RWPE2 (cell line): ENCODE measurements at regions not wholly inside any gene's neighbourhood (a gene's known extent, or its start where the extent isn't known, plus 50 kb on each side); places are given as distances from the start of the nearest gene placed in this dataset.

Experiments used
- ATAC-seq: fragments of 200-7000 bp; cut with Tn5 transposase; 3 replicates; pipeline ENCODE4 v1.9.1; 2021; ENCODE audit warnings: low read depth
- DNase-seq: peaks from one replicate; pipeline ENCODE4 v3.0.0-alpha.2; 2020; ENCODE audit warnings: low spot score
- H3K27ac ChIP-seq: fragments of 450-650 bp; 2 replicates; pipeline ENCODE4 v1.5.1; 2017; ENCODE audit warnings: mild to moderate bottlenecking; ENCODE audit not compliant: poor library complexity, severe bottlenecking
- H3K27me3 ChIP-seq: fragments of 250-450 bp; sonication (Bioruptor Pico); 2 replicates; pipeline ENCODE4 v1.5.1; 2021; ENCODE audit warnings: mild to moderate bottlenecking, moderate library complexity; ENCODE audit not compliant: insufficient read depth, poor library complexity, severe bottlenecking
- H3K36me3 ChIP-seq: fragments of 250-450 bp; sonication (Bioruptor Pico); 2 replicates; pipeline ENCODE4 v1.5.1; 2020; ENCODE audit warnings: low read depth, mild to moderate bottlenecking, moderate library complexity
- H3K4me1 ChIP-seq: fragments of 250-450 bp; sonication (Bioruptor Pico); 2 replicates; pipeline ENCODE4 v1.5.1; 2021; ENCODE audit warnings: mild to moderate bottlenecking, moderate library complexity; ENCODE audit not compliant: insufficient read depth, poor library complexity, severe bottlenecking
- H3K4me3 ChIP-seq: fragments of 250-450 bp; sonication (Bioruptor Pico); 2 replicates; pipeline ENCODE4 v1.5.1; 2021; ENCODE audit warnings: mild to moderate bottlenecking, moderate library complexity; ENCODE audit not compliant: severe bottlenecking
- H3K9me3 ChIP-seq: fragments of 250-450 bp; sonication (Bioruptor Pico); 2 replicates; pipeline ENCODE4 v1.5.1; 2021; ENCODE audit warnings: mild to moderate bottlenecking, moderate library complexity; ENCODE audit not compliant: severe bottlenecking
- CTCF ChIP-seq: fragments of 450-650 bp; IDR thresholded peaks from one replicate; pipeline ENCODE4 v1.5.1; 2017; ENCODE audit warnings: mild to moderate bottlenecking, moderate library complexity; ENCODE audit not compliant: poor library complexity, severe bottlenecking

DNA sequence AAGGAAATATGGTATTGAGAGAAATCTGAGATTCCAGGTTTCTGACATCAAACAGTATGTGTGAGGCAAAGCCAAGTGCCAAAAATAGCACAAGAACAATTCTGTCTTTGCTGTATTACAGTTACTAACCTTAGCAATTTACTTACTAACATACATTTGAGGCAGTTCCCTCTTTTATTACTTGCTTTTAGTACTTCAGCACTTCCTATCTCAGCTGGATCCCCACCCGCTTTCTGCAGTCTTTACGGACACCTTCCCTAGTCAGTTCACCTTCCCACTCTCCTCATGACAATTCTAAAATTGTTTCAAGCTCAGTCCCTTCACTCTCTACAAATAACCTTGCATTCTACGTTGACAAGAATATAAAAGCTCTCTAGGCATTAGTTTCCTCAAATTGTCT, 79.2 kb downstream of the ELAPOR2 start:
- Histone ChIP-seq H3K36me3 (no peaks in the 10 kb centered on the region), H3K27me3 (no peaks in the 10 kb centered on the region), H3K27ac (no peak overlapping the region), H3K9me3 (no peaks in the 10 kb centered on the region), H3K4me1 (no peaks in the 10 kb centered on the region), H3K4me3 (no peak overlapping the region)
- DNase-seq (no peak), ATAC-seq (no peak)
- TF ChIP-seq CTCF: no peak

- no peak for TF ChIP-seq CTCF
- H3K36me3 ChIP-seq: no peaks in the 10 kb centered on the region
- ATAC-seq: no peak
- H3K27ac ChIP-seq: no peak overlapping the region
- H3K4me1 ChIP-seq: no peaks in the 10 kb centered on the region
- H3K4me3 ChIP-seq: no peak overlapping the region
- no peak for DNase-seq
- H3K27me3 ChIP-seq: no peaks in the 10 kb centered on the region
- no peaks in the 10 kb centered on the region for H3K9me3 ChIP-seq
Observed at GRCh38 chr7:86978808-86979506, 80.5 kb downstream of the ELAPOR2 start.

DNA sequence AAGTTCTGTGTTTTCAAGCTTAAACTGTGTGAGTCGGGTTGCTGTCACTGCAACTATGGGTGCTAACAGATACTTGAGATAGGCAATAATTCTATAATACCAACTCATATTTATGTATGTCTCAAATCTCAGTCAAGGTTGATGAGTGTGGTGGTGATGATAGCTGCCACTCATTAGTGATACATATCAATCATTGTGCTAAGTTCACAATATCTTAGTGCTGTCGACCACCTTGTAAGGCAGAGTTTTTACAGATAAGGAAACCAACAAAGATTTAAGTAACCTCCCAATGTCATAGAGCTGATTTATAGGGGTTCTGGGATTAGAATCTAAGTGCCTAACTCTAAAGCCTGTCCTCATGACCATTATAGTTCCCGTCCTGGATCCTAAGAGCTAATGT, 82.5 kb downstream of the ELAPOR2 start:
- TF ChIP-seq CTCF: no peak
- no peak overlapping the region for H3K27ac ChIP-seq

DNA sequence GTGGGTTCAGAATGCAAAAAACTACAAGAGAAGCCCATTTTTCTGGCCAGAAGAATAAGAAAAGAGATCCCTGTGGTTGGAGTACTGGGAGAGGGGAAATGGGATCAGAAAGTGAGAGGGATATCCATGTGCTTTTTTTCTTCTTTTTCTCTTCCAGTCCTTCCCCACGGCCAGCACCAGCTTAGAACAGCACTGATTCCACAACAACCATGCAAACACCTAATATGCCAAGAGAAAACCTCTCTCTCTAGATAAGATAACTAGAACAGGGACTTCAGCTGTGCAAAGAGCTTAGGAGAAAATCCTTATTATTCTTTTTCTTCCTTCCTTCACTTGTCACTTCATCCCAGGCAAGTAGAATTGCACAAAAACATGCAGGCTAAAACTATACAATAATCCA, 83.5 kb downstream of the ELAPOR2 start:
- no peaks in the 10 kb centered on the region for H3K9me3 ChIP-seq
- H3K4me3 ChIP-seq: no peak overlapping the region
- no peak for ATAC-seq
- DNase-seq: no peak
- H3K27ac ChIP-seq: no peak overlapping the region
- TF ChIP-seq CTCF: no peak
- no peaks in the 10 kb centered on the region for H3K36me3 ChIP-seq
- no peaks in the 10 kb centered on the region for H3K27me3 ChIP-seq
- H3K4me1 ChIP-seq: no peaks in the 10 kb centered on the region

More for the DNA sequence above, 82.5 kb downstream of the ELAPOR2 start:
- no peaks in the 10 kb centered on the region for H3K27me3 ChIP-seq
- DNase-seq (no peak), ATAC-seq (no peak)
- no peak overlapping the region for H3K4me3 ChIP-seq
- no peaks in the 10 kb centered on the region for H3K9me3 ChIP-seq
- H3K36me3 ChIP-seq: no peaks in the 10 kb centered on the region
- no peaks in the 10 kb centered on the region for H3K4me1 ChIP-seq

DNA sequence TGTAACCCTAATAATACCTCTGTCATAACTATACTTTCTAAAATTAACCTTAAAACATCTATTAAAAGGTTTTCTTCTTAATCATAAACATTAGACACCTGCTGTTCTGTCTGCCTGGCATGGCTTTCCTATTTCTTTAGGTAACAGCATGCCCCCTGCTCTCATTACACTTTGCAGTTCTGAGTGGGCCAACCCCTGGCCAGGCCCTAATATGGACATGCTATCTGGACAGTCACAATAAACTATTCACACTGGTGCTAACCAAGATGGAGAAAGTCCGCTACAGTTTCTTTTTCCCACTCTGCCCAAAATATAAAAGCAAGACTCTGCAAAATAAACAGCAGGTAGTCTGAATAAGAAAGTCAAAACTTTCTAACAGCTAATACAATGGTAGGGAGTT, 84.0 kb downstream of the ELAPOR2 start:
- ATAC-seq (no peak), DNase-seq (no peak)
- H3K36me3 ChIP-seq: no peaks in the 10 kb centered on the region
- no peak overlapping the region for H3K4me3 ChIP-seq
- H3K27ac ChIP-seq: no peak overlapping the region
- no peak for TF ChIP-seq CTCF
- H3K9me3 ChIP-seq: no peaks in the 10 kb centered on the region
- no peaks in the 10 kb centered on the region for H3K27me3 ChIP-seq
- no peaks in the 10 kb centered on the region for H3K4me1 ChIP-seq
